A673 (cell line): ENCODE measurements at regions not wholly inside any gene's neighbourhood (a gene's known extent, or its start where the extent isn't known, plus 50 kb on each side); places are given as distances from the start of the nearest gene placed in this dataset.

Experiments used
- EZH2 ChIP-seq: fragments of 200-600 bp; sonication (generic); IDR thresholded peaks from 2 replicates; pipeline ENCODE4 v1.6.1; 2017; ENCODE audit warnings: borderline replicate concordance, low read depth, mild to moderate bottlenecking, mixed read lengths, antibody characterized with exemption, low read length; ENCODE audit not compliant: poor library complexity, severe bottlenecking
- TF ChIP-seq, protein P1 (sequence below): fragments of 300-800, 200-600 bp; sonication (generic); conservative IDR thresholded peaks from 2 replicates; pipeline ENCODE4 v1.5.1; 2017; ENCODE audit warnings: low read depth, mild to moderate bottlenecking, antibody characterized with exemption, low read length, moderate library complexity, mixed read lengths

DNA sequence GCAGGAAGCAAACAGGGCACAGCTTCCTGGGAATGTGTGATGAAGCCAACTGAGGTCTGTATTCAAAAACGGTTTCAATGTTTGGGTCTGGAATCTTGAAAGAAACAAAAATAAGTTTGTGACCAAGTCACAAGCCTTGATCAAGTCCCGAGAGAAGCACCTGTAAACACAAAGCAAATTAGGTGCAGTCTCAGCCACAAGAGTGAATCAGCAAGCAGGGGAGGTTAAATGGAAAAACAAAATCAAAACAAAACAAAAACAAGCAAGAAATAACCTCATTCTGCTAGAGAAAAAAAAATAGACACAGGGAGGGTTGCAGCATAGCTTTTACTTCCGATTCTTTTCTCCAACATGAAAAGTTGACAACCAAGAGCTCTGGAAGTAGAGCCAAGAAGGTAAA, 201.7 kb downstream of the CLIC5 start:
- TF ChIP-seq EZH2, result no peak
- TF ChIP-seq, protein P1, sequence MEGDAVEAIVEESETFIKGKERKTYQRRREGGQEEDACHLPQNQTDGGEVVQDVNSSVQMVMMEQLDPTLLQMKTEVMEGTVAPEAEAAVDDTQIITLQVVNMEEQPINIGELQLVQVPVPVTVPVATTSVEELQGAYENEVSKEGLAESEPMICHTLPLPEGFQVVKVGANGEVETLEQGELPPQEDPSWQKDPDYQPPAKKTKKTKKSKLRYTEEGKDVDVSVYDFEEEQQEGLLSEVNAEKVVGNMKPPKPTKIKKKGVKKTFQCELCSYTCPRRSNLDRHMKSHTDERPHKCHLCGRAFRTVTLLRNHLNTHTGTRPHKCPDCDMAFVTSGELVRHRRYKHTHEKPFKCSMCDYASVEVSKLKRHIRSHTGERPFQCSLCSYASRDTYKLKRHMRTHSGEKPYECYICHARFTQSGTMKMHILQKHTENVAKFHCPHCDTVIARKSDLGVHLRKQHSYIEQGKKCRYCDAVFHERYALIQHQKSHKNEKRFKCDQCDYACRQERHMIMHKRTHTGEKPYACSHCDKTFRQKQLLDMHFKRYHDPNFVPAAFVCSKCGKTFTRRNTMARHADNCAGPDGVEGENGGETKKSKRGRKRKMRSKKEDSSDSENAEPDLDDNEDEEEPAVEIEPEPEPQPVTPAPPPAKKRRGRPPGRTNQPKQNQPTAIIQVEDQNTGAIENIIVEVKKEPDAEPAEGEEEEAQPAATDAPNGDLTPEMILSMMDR, result no peak
